ENCODE measurements at regions not wholly inside any gene's neighbourhood (a gene's known extent, or its start where the extent isn't known, plus 50 kb on each side); places are given as distances from the start of the nearest gene placed in this dataset.
"Not testable (repeated sequence)": the region's sequence is repeated elsewhere in the genome, so short reads cannot be mapped to it uniquely, and the experiment has no call there.

- DNase-seq, result no peak
These were observed 53.0 kb upstream of the CA12 start for GRCh38 chr15:63434576-63435186.

DNA sequence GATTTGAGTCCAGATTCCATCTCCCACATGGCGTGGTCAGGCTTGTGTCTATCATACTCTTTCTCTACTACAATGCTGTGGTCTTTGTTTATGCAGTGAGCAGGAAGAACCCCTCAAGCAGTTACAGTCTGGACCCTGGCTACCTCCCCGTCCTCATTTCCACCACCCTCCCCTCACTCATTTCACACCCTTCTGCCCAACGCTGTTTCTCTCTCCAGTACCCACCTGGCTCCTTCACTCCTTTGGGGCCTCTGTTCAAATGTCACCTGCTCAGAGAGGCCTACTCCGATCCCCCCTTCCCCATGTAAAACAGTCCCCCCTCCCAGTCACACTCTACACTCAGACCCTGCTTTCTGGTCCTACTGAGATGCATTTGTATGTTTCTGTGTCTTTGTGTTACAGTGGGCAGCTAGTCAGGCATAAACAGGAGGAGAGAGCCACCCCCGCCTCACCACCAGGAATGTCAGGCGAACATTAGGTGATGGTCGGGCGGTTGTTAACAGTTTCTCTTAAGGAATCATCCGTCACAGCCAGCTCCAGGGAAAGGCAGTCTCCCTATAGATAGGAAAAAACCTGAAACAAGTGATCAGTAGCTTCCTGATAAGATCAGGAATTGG lies 53.7 kb upstream of the CA12 start:
- no peak for DNase-seq

- DNase-seq, result no peak
These were observed 54.7 kb upstream of the CA12 start for GRCh38 chr15:63436341-63436740.

GRCh38 chr15:63436872-63437375 lies 55.3 kb upstream of the CA12 start:
- peak; percentile 67 to 69 for DNase-seq

- DNase-seq, result no peak
These were observed 58.1 kb upstream of the CA12 start for GRCh38 chr15:63439536-63440264.

DNA sequence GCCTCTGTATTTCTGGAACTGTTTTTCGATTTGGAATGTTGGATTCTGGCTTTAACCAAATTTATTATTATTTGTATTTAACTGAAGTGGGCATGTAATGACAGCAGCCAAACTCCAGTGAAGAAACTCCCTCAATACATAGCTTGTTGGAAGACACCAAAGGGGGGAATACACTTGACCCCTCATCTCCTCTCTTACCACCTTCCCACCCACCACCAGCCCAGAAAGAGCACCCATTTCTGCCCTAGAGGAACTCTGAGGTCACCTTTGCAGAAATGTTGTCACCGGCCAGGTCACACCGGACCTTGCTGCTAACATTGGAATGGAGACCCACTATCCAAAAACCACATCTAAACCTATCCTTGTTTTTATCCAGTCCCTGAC lies 58.6 kb upstream of the CA12 start:
- no peak for DNase-seq

- no peak for DNase-seq
These were observed 59.1 kb upstream of the CA12 start for GRCh38 chr15:63440756-63441155.

- no peak for DNase-seq
These were observed 59.6 kb upstream of the CA12 start for GRCh38 chr15:63441266-63441665.

DNA sequence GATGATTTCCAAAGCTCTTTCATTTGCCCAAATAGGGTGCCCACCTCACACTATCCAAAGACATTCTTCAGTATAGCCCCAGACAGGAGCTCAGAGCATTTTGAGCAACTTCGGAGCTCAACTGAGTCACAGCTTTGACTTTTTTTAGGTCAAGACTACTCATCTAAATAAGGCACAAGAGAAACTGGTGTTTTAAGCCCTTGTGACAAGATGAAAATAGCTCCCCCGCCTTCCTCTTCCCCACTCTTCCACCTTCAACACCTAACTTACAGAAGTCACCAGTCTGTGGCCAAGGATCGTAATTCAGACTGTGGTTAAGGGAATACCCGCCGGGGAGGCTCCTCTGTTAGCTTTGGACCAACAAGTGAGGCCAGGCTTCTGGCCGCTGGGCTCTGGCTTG lies 60.4 kb upstream of the CA12 start:
- DNase-seq, result no peak

- DNase-seq, result no peak
These were observed 59.8 kb upstream of the USP3 start for GRCh38 chr15:63444611-63445010.

- DNase-seq, result no peak
These were observed 58.1 kb upstream of the USP3 start for GRCh38 chr15:63446255-63446654.

DNA sequence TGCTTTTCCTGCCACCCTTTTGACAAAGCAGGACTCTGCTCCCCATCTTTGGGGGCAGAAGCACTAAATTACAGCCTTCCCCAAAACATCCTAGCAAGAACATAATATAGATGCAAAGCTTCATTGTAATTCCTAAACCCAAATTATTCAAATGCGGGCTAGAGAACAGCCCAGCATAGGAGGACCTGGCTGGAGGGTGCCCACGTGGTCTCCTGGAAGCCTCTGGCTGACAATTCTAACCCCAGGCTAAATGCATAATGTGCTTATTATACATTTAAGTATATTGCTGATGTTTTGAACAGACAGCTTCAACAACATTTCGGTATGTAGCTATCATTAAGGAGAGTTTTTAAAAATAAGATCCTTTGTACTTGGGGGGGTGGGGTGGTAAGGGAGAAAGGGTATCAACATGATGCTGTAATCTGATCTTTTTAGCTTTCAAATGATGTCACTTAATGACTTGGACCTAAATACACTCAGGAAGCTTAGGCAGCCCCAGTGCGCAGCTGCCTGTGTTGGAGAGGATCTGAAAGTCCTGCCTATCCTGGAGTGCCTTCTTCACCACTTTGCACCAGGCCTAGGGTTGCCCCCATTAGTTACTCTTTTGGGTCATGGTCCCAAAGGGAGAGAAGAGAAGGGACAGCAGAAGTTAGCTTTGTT lies 57.2 kb upstream of the USP3 start:
- no peak for DNase-seq

DNA sequence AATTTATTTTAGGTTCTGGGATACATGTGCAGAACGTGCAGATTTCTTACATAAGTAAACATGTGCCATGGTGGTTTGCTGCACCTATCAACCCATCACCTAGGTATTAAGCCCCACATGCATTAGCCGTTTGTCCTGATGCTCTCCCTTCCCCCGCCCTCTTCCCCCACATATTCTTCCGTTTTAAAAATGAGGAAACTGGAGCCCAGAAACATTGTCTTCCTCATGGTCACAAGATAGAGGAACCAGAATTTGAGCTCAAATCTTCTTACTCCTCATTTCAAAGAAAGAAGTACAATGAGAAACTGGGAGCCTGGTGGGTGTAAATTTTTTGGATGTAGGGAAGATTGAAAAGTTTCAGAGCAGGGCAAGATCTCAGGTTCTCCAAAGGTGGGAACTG lies 56.1 kb upstream of the USP3 start:
- DNase-seq, result no peak

- DNase-seq, result not testable (repeated sequence)
These were observed 55.4 kb upstream of the USP3 start for GRCh38 chr15:63448872-63449555.

GRCh38 chr15:63449731-63450130 lies 54.7 kb upstream of the USP3 start:
- no peak for DNase-seq

DNA sequence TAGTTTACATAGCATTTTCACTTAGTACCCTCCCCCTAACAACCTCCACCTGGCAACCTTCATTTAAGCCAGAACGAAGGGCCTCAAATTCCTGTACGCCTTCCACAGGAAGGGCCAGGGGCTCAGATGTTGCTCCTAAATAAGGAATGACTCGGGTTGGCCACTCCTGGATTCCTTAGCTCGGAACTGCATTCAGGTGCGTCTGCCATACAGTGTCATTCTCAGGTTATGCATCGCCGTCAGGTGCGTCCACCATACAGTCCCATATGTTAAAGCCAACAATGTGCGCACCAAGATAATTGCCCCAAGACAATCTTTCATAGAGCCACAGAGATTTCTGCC lies 53.5 kb upstream of the USP3 start:
- no peak for DNase-seq

DNA sequence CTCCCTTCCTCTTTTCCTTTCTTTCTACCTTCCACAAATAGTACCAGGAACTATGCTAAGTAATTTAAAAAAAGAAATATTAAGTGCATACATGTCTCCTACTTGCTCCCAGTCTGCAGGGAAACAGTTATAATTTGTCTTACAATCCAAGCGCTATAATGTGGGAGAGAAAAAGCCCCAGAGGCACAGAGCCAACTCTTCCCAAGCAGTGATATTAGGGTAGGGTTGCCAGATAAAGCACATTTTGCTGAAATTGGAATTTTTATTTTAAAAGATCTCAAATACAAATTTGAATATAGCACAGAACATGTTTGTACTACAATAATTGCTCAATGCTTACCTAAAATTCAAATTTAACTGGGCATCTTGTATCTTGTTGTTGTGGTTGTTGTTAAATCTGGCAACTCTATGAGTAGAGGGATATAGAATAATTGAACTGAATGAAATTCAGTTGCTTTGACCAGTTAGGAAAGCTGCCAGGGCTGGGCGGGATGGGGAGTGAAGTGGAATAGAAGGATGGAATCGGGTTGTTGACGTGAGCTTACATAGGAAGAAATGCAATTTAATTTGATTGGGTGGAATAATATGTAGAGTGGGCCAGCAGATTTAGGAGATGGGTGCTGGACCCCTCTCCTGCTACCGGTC lies 52.6 kb upstream of the USP3 start:
- DNase-seq, result no peak

DNA sequence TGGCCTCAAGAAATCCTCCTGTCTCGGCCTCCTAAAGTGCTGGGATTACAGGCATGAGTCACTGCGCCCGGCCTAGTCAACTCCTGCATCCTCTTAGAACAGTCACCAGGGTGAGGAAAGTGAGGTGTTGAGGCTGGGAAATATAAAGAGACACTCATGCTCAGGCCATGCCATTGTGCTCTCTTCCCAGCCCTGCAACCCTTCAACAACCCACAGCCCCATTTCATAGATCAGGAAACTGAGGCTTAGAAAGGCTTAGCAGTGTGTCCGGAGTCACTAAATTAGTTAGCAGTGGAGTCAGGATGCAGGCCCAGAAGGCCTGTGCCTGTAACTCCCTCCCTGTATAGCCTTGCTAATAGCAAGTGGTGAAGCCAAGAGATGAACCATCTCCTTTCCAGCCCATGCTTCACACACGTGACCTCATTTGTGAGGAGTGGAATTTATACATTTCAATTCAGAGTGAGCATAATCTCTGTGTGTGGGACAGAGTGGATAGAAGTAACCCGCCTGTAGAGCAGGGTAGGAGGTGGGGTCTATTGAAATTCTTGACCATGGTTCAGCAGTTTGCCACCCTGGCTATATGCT lies 51.7 kb upstream of the USP3 start:
- DNase-seq, result no peak

- no peak for DNase-seq
These were observed 51.0 kb upstream of the USP3 start for GRCh38 chr15:63453186-63453905.

- no peak for DNase-seq
These were observed 49.7 kb upstream of the USP3 start for GRCh38 chr15:63454503-63455211.

All from activated CD4-positive, alpha-beta T cell treated with anti-CD3 and anti-CD28 coated beads for 4 hours (primary cell).